Peyer's patch (tissue), 4 donors: ENCODE measurements at regions not wholly inside any gene's neighbourhood (a gene's known extent, or its start where the extent isn't known, plus 50 kb on each side); places are given as distances from the start of the nearest gene placed in this dataset.

Source experiments
- POLR2A ChIP-seq, 2 donors: fragments of 450-650 bp; IDR thresholded peaks; one replicate each; pipeline ENCODE4 v1.5.1; 2017; ENCODE audit warnings: antibody characterized with exemption in 2 of 2, mild to moderate bottlenecking in 2 of 2, moderate library complexity in 2 of 2
- TF ChIP-seq, protein P1 (sequence below), 6 experiments: fragments of 450-650 bp in 4 of 6; fragments of 200-600 bp in 2 of 6; sonication (generic) in 1 of 6; IDR thresholded peaks; one replicate each; pipeline ENCODE4 v1.5.1; 2017 to 2019; ENCODE audit warnings: antibody characterized with exemption in 6 of 6, mild to moderate bottlenecking in 3 of 6, moderate library complexity in 1 of 6

- no peak for TF ChIP-seq POLR2A (IDR thresholded peaks at IDR 0.05)
- TF ChIP-seq, protein P1, sequence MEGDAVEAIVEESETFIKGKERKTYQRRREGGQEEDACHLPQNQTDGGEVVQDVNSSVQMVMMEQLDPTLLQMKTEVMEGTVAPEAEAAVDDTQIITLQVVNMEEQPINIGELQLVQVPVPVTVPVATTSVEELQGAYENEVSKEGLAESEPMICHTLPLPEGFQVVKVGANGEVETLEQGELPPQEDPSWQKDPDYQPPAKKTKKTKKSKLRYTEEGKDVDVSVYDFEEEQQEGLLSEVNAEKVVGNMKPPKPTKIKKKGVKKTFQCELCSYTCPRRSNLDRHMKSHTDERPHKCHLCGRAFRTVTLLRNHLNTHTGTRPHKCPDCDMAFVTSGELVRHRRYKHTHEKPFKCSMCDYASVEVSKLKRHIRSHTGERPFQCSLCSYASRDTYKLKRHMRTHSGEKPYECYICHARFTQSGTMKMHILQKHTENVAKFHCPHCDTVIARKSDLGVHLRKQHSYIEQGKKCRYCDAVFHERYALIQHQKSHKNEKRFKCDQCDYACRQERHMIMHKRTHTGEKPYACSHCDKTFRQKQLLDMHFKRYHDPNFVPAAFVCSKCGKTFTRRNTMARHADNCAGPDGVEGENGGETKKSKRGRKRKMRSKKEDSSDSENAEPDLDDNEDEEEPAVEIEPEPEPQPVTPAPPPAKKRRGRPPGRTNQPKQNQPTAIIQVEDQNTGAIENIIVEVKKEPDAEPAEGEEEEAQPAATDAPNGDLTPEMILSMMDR (IDR thresholded peaks at IDR 0.05), result no peak
These were observed 53.6 kb upstream of the ATF7IP2 start for GRCh38 chr16:10332241-10332640.
